GM20431 (cell line): ENCODE measurements at regions not wholly inside any gene's neighbourhood (a gene's known extent, or its start where the extent isn't known, plus 50 kb on each side); places are given as distances from the start of the nearest gene placed in this dataset.
"Not testable (repeated sequence)": the region's sequence is repeated elsewhere in the genome, so short reads cannot be mapped to it uniquely, and the experiment has no call there.

Experiments
- in situ Hi-C: fragments of 300-500 bp; cut with MseI, MboI; formaldehyde crosslinking; loops from one replicate; pipeline ENCODE4 v1.15.0; 2020; ENCODE audit warnings: low sequenced_read_pairs; ENCODE audit not compliant: unreplicated experiment

GRCh38 chr12:91723191-91723590 is 422.5 kb downstream of the BTG1 start:
- in situ Hi-C loops: no loop called here

- in situ Hi-C loops: no loop called here
Observed at GRCh38 chr12:91722072-91722471, 423.6 kb downstream of the BTG1 start.

- in situ Hi-C loops: no loop called here
Observed at GRCh38 chr12:91721023-91721422, 424.6 kb downstream of the BTG1 start.

GRCh38 chr12:91718326-91718725 is 427.3 kb downstream of the BTG1 start:
- in situ Hi-C loops: no loop called here

- in situ Hi-C loops: no loop called here
Observed at GRCh38 chr12:91717804-91718203, 427.8 kb downstream of the BTG1 start.

- in situ Hi-C loops: not testable (repeated sequence)
Observed at GRCh38 chr12:91711925-91712324, 433.7 kb downstream of the BTG1 start.

GRCh38 chr12:91706466-91706865 is 439.2 kb downstream of the BTG1 start:
- in situ Hi-C loops: no loop called here

- in situ Hi-C loops: no loop called here
Observed at GRCh38 chr12:91704446-91704845, 441.2 kb downstream of the BTG1 start.

- in situ Hi-C loops: no loop called here
Observed at GRCh38 chr12:91703491-91704283, 442.0 kb downstream of the BTG1 start.

- in situ Hi-C loops: no loop called here
Observed at GRCh38 chr12:91702843-91703425, 442.7 kb downstream of the BTG1 start.

- in situ Hi-C loops: no loop called here
Observed at GRCh38 chr12:91695964-91696363, 449.7 kb downstream of the BTG1 start.

- in situ Hi-C loops: not testable (repeated sequence)
Observed at GRCh38 chr12:91695406-91695805, 450.2 kb downstream of the BTG1 start.

GRCh38 chr12:91690531-91690930 is 455.1 kb downstream of the BTG1 start:
- in situ Hi-C loops: no loop called here

- in situ Hi-C loops: no loop called here
Observed at GRCh38 chr12:91687052-91688017, 458.3 kb downstream of the BTG1 start.

GRCh38 chr12:91685917-91686316 is 459.7 kb downstream of the BTG1 start:
- in situ Hi-C loops: no loop called here

GRCh38 chr12:91681751-91682150 is 463.9 kb downstream of the BTG1 start:
- in situ Hi-C loops: no loop called here

- in situ Hi-C loops: no loop called here
Observed at GRCh38 chr12:91680864-91681263, 464.8 kb downstream of the BTG1 start.

- in situ Hi-C loops: no loop called here
Observed at GRCh38 chr12:91677556-91677955, 468.1 kb downstream of the BTG1 start.

- in situ Hi-C loops: no loop called here
Observed at GRCh38 chr12:91675401-91675800, 470.2 kb downstream of the BTG1 start.

GRCh38 chr12:91672130-91672529 is 473.5 kb downstream of the BTG1 start:
- in situ Hi-C loops: no loop called here

- in situ Hi-C loops: no loop called here
Observed at GRCh38 chr12:91667694-91668093, 478.0 kb downstream of the BTG1 start.
